MCF 10A (cell line): ENCODE measurements at regions not wholly inside any gene's neighbourhood (a gene's known extent, or its start where the extent isn't known, plus 50 kb on each side); places are given as distances from the start of the nearest gene placed in this dataset.

Source experiments
- BruUV-seq: library from RNA; stranded (reverse); fragments of 400-500 nt; replicated peaks from 2 replicates; lab custom pipeline; 2021; lab: Mats Ljungman, UMichigan
- CTCF ChIA-PET: fragments of 300-600 bp; sonication (Branson Sonifier 250); formaldehyde crosslinking; extraction: SDS; loops from one replicate; lab custom pipeline; 2021; ENCODE audit warnings: antibody characterized with exemption, inconsistent platforms; lab: Yijun Ruan, JAX
- POLR2A ChIA-PET: fragments of 300-600, 350-650 bp; sonication (Branson Sonifier 250); formaldehyde crosslinking; extraction: SDS; loops from one replicate; lab custom pipeline; 2020; ENCODE audit warnings: antibody characterized with exemption, inconsistent platforms; lab: Yijun Ruan, JAX
- DNase-seq: peaks from one replicate; pipeline ENCODE4 v3.0.0-alpha.2; 2018; ENCODE audit not compliant: unreplicated experiment
- H3K27ac Mint-ChIP-seq: one replicate; pipeline ENCODE4 v1.8.0; 2022; ENCODE audit warnings: mild to moderate bottlenecking, low read depth, mixed read lengths; ENCODE audit not compliant: unreplicated experiment
- H3K27me3 Mint-ChIP-seq: one replicate; pipeline ENCODE4 v1.8.0; 2022; ENCODE audit warnings: mixed read lengths; ENCODE audit not compliant: insufficient read depth, unreplicated experiment
- H3K36me3 Mint-ChIP-seq: one replicate; pipeline ENCODE4 v1.8.0; 2022; ENCODE audit warnings: mild to moderate bottlenecking, moderate library complexity, mixed read lengths; ENCODE audit not compliant: insufficient read depth, unreplicated experiment
- H3K4me1 Mint-ChIP-seq: one replicate; pipeline ENCODE4 v1.8.0; 2022; ENCODE audit warnings: mixed read lengths; ENCODE audit not compliant: insufficient read depth, unreplicated experiment
- H3K4me3 Mint-ChIP-seq: one replicate; pipeline ENCODE4 v1.8.0; 2022; ENCODE audit warnings: mild to moderate bottlenecking, moderate library complexity, mixed read lengths; ENCODE audit not compliant: unreplicated experiment
- H3K9me3 Mint-ChIP-seq: one replicate; pipeline ENCODE4 v1.8.0; 2022; ENCODE audit warnings: mixed read lengths; ENCODE audit not compliant: unreplicated experiment
- intact Hi-C: fragments of 100-400 bp; cut with micrococcal nuclease; formaldehyde crosslinking; loops from 2 replicates; pipeline ENCODE4 v1.14.1; 2022
- TF ChIP-seq, protein P1 (sequence below): fragments of 200-600 bp; IDR thresholded peaks from one replicate; pipeline ENCODE4 v1.8.0; 2022; ENCODE audit warnings: antibody characterized with exemption, mild to moderate bottlenecking; ENCODE audit not compliant: unreplicated experiment

DNA sequence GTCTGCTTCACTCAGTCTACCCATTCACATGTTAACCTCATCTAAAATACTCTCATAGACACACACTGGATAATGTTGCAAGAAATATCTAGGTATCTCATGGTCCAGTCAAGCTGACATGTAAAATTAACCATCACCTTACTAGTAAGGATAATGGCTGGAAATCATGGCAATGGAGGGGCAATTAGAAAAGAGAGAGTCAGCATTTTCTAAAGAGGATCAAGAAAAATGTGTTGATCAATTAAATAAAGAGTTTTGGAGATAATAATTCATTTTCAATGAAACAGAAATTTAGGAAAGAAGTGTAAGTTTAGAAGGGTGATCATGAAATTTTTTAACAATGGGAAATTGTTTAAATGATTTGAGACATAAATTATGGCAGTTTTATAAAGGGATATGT, 1914.1 kb upstream of the IGFBP7 start:
- no peak overlapping the region for H3K27ac Mint-ChIP-seq
- TF ChIP-seq, protein P1, sequence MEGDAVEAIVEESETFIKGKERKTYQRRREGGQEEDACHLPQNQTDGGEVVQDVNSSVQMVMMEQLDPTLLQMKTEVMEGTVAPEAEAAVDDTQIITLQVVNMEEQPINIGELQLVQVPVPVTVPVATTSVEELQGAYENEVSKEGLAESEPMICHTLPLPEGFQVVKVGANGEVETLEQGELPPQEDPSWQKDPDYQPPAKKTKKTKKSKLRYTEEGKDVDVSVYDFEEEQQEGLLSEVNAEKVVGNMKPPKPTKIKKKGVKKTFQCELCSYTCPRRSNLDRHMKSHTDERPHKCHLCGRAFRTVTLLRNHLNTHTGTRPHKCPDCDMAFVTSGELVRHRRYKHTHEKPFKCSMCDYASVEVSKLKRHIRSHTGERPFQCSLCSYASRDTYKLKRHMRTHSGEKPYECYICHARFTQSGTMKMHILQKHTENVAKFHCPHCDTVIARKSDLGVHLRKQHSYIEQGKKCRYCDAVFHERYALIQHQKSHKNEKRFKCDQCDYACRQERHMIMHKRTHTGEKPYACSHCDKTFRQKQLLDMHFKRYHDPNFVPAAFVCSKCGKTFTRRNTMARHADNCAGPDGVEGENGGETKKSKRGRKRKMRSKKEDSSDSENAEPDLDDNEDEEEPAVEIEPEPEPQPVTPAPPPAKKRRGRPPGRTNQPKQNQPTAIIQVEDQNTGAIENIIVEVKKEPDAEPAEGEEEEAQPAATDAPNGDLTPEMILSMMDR, result no peak
- ChIA-PET POLR2A (interaction anchor here (1.0 kb wide), 1 partner anchor 112 kb away, joined by 5 read pairs; no protein-coding TSS in a partner anchor), CTCF (no interaction called here)
- no peak for DNase-seq
- H3K9me3 Mint-ChIP-seq, result peaks cover 7% of the 10 kb centered on the region
- BruUV-seq, result no TSS peak
- intact Hi-C loops, result no loop called here
- H3K27me3 Mint-ChIP-seq, result no peaks in the 10 kb centered on the region
- no peaks in the 10 kb centered on the region for H3K36me3 Mint-ChIP-seq
- no peaks in the 10 kb centered on the region for H3K4me1 Mint-ChIP-seq
- H3K4me3 Mint-ChIP-seq, result no peak overlapping the region

DNA sequence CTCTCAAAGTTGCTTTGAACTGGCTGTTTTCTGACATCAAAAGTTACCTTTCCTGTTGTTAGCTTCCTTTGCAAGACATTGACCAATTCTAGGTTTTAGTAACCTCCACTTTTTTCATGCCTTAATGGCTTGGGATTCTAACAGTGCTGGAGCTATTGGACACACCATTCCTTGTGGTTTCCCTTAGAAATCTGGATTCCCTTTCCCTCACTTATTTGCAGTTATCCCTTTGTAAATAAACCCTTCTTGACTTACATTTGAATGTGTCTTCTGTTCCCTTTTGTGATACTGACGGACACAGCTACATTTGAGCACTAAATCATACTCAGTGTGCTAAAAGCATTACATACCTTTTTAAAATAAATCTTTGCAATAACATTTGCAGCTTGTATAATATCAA, 1927.6 kb upstream of the IGFBP7 start:
- Mint-ChIP-seq H3K27ac (no peak overlapping the region), H3K36me3 (no peaks in the 10 kb centered on the region), H3K4me3 (no peak overlapping the region), H3K9me3 (peaks cover 4% of the 10 kb centered on the region), H3K4me1 (no peaks in the 10 kb centered on the region), H3K27me3 (no peaks in the 10 kb centered on the region)
- intact Hi-C loops, result no loop called here
- no TSS peak for BruUV-seq
- POLR2A ChIA-PET, result no interaction called here
- no peak for DNase-seq
- TF ChIP-seq, protein P1, result no peak
- CTCF ChIA-PET, result no interaction called here

DNA sequence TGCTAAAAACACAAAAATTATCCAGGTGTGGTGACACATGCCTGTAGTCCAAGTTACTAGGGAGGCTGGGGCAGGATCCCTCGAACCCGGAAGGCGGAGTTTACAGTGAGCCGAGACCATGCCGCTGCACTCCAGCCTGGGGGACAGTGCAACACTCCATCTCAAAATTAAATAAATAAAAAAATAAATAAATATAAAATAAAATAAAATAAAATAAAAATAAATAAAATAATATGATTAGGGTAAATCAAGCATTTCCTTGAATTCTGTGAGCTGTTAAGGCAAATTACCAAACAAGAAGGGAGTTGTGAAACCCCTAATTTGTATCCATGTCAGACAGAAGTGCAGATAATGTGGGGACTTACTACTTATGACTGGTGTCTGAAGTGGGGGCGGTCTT, 1928.9 kb upstream of the IGFBP7 start:
- Mint-ChIP-seq H3K27ac (no peak overlapping the region), H3K27me3 (no peaks in the 10 kb centered on the region), H3K36me3 (no peaks in the 10 kb centered on the region), H3K4me3 (no peak overlapping the region), H3K4me1 (no peaks in the 10 kb centered on the region), H3K9me3 (no peaks in the 10 kb centered on the region)
- POLR2A ChIA-PET, result no interaction called here
- CTCF ChIA-PET, result no interaction called here
- intact Hi-C loops, result no loop called here
- TF ChIP-seq, protein P1, result no peak
- no peak for DNase-seq
- BruUV-seq, result no TSS peak

DNA sequence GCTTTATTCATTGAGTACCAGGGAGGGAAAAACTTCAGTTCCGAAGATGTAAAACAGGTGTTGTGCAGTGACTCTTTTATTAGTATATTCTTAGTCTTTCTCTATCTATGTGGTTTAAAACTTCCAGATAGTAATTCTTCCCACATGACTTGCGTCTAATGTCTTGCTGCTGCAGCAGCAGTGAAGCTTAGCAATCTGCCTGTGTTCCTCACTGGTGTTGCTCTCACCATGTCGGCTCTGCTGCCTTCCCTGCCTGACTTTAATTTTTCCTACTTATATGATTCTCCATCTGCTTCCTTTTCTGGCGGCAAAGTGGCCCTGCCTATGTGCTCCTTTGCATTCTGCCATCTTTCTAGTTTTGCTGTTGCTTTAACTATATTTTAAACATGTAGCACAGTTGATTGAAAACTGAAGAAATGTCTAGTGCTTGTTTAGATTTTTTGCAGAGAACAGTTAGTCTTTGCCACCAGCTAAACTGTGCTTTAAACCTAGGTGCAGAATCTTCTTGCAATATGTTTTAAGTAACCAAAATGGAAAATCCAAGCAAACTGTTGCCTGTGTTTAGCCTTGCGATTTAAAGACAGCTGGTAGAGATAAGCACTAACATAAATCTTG, 1934.2 kb upstream of the IGFBP7 start:
- Mint-ChIP-seq H3K27me3 (no peaks in the 10 kb centered on the region), H3K9me3 (no peaks in the 10 kb centered on the region), H3K27ac (no peak overlapping the region), H3K4me3 (no peak overlapping the region), H3K36me3 (no peaks in the 10 kb centered on the region), H3K4me1 (no peaks in the 10 kb centered on the region)
- intact Hi-C loops, result no loop called here
- TF ChIP-seq, protein P1, result no peak
- no TSS peak for BruUV-seq
- ChIA-PET POLR2A (no interaction called here), CTCF (no interaction called here)
- no peak for DNase-seq
